NOMO-1 (cell line): ENCODE measurements at regions not wholly inside any gene's neighbourhood (a gene's known extent, or its start where the extent isn't known, plus 50 kb on each side); places are given as distances from the start of the nearest gene placed in this dataset.

Experiments used
- DNase-seq, 2 experiments: peaks; one replicate each; lab custom pipeline; 2025; ENCODE audit not compliant: unreplicated experiment in 2 of 2; lab: John Stamatoyannopoulos, UW

DNA sequence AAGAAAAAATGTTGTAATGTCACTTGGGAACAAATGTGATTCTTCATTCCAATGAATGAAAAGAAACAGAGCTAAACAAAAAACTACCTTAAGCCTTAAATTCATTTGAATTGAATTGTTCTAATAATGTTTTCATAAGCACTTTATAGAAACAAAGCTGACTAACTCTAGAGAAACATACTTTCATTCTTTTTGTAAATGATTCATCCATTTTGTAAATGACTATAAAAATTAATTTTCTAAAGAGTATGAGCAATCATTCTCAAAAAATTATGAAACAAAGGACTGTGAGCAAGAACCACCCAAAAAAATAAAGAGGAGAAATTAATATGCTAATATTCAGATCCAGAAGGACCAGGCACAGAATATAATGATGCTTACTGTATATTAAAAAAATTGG lies 986.5 kb upstream of the CHORDC1 start:
- DNase-seq: no peak

- DNase-seq: no peak
Measured at GRCh38 chr11:91199866-91200265, 977.0 kb upstream of the CHORDC1 start.

GRCh38 chr11:91194546-91194945 lies 971.7 kb upstream of the CHORDC1 start:
- DNase-seq: no peak

GRCh38 chr11:91188484-91188883 lies 965.6 kb upstream of the CHORDC1 start:
- DNase-seq: no peak

DNA sequence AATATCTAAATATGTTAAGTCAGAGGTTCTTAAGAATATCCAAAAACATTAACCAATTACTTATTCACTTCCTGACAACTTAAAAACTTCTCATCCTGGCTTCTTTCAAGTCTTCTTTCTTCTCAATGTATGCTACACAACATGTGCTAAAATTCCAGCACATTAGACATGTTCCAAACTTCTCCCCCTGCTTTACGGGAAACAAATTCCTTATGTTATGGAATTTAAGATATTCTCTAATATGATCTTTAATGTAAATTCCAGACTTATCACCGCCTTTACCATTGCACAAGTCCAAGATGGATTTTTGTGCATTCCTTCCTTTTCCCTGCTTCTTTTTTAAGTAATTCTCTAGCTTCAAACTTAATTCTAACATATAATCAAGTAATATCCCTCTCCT lies 964.5 kb upstream of the CHORDC1 start:
- no peak for DNase-seq

DNA sequence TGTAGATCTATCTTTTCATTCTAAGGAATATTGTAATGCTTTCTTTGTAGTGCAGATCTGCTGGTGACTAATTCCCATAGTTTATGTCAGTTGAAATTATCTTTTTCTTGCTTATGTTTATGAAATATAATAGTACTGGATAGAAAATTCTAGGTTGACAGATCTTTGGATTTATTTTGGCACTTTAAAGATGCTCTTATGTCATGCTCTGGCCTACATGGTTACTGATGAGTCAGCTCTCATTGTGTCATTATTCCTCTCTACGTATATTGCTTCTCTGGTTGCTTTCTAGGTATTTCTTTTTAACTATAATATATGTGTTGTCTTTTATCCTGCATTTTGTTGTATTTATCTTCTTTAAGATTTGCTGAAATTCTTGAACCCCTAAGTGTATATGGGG lies 955.5 kb upstream of the CHORDC1 start:
- DNase-seq: no peak

- DNase-seq: no peak
Measured at GRCh38 chr11:91174734-91175133, 951.9 kb upstream of the CHORDC1 start.

DNA sequence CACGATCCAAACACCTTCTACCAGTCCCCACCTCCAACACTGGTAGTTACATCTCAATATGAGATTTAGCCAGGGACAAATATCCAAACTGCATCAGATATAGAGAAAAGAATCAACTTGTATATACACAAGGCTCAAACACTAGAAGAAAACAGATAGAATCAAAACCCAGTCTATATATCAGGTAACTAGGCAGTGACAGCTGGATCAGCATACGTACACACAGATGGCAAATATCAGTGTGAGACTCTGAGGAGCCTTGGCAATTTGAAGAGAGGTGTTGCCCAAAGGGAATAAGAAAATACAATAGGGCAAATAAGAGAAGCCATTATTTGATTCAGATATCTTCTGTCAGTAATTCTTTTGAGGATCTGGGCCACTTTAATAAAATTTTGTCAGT lies 951.3 kb upstream of the CHORDC1 start:
- DNase-seq: no peak

GRCh38 chr11:91173701-91174100 lies 950.9 kb upstream of the CHORDC1 start:
- DNase-seq: no peak

DNA sequence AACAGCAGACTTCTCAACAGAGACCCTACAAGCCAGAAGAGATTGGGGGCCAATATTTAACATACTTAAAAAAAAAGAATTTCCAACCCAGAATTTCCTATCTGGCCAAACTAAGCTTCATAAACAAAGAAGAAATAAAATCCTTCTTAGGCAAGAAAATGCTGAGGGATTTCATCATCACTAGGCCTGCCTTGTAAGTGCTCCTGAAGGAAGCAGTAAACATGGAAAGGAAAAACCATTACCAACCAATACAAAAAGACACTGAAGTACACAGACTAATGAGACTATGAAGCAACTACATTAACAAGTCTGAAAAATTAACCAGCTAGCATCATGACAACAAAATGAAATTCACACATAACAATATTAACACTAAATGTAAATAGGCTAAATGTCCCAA lies 947.9 kb upstream of the CHORDC1 start:
- no peak for DNase-seq

DNA sequence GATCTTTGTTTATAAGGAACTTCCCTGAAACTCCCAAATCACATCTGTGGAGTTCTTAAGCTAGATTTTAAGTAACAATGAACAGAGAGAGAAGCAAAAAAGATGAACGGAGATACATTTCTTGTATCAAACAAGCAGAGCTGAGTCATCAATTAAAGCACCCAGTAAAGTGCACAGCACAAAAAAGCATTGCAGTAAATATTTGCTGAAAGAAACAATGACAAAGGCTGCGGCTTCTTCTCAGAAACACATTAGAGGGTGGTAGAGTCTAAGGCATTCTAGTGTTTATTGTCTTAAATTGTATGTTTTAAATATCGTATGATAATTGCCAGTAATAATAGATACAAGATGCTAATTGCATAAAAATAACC lies 941.6 kb upstream of the CHORDC1 start:
- DNase-seq: no peak

DNA sequence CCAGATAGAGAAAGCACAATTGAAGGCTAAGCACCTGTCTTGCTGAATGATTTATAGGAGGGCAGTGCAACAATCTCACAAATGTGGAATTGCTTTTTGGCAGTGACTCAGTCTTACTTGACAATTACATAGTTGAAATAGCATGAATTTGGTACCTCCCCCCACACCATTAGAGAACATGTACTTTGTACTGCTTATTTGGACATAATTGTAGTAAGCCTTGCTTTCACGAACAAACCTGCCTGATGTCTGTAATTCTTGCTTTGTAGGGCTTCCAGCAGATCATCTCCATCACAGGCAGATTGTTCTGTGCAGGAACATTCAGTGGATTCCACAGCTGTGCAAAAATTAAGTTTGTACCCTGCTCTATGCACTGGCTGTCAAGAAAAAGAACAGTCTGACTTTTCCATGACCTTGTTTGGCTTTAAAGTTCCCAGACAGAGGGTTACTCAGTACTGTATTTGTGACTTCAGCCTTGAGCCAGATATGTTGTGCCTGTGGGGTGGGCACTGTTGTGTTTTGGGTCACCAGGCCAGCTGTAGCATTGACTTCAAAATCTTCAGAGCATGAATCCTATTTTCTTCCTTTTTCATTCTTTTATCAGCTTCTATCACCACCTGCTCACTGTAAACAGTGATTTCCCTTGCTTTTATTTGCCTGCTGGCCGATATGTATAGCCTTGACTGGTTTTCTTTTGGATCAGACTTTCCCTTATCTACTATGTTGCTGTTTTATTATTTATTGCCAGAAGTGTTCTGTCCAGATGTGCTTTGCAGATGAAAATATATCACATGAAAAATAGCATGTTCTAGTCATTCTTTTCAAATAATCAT lies 941.0 kb upstream of the CHORDC1 start:
- DNase-seq: no peak

GRCh38 chr11:91160661-91161060 lies 937.8 kb upstream of the CHORDC1 start:
- no peak for DNase-seq

GRCh38 chr11:91158891-91159537 lies 936.2 kb upstream of the CHORDC1 start:
- DNase-seq: no peak

DNA sequence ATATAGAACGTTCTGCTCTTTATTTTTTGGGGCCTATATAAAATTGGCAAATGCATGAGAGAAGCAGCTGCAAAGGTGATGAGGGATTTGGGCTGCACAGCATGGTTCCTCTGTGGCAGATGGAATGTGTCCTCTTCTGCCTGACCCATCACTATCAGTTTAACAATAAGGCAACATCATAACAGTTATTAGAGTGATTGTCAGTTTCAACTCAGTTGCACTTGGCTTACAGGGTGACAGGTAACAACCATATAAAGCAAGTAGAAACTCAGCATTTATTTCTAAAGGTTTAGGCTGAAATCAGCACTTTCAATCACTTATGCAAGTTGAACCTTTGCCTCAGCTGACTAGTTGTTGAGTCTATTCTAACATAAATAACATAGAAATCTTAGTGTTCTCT lies 935.4 kb upstream of the CHORDC1 start:
- no peak for DNase-seq

GRCh38 chr11:91156041-91156440 lies 933.2 kb upstream of the CHORDC1 start:
- no peak for DNase-seq

DNA sequence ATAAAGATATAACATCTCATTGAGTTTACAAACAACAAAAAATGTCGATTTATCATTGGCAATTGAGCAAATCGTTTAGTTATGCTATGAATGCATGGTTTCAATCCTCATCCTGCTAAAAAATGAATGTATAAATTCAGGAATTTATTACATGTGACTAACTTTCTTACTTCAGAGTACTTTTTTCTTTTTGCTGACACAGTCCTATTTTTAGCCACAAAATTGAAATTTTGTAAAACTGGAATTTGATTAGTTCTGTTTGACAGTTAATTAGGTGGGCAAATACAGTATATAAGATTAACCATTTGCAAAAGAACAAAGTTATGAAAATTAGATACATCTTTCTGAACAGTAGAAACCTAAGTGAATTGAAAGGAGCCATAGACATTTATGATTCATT lies 925.0 kb upstream of the CHORDC1 start:
- no peak for DNase-seq

- DNase-seq: no peak
Measured at GRCh38 chr11:91141655-91142054, 918.8 kb upstream of the CHORDC1 start.

GRCh38 chr11:91136631-91137030 lies 913.8 kb upstream of the CHORDC1 start:
- no peak for DNase-seq

- no peak for DNase-seq
Measured at GRCh38 chr11:91133361-91133760, 910.5 kb upstream of the CHORDC1 start.

- no peak for DNase-seq
Measured at GRCh38 chr11:91129596-91129995, 906.7 kb upstream of the CHORDC1 start.

GRCh38 chr11:91124363-91124762 lies 901.5 kb upstream of the CHORDC1 start:
- DNase-seq: no peak
